Hypothalamus (tissue), 51 donors: ENCODE measurements at regions not wholly inside any gene's neighbourhood (a gene's known extent, or its start where the extent isn't known, plus 50 kb on each side); places are given as distances from the start of the nearest gene placed in this dataset.
"Not testable (repeated sequence)": the region's sequence is repeated elsewhere in the genome, so short reads cannot be mapped to it uniquely, and the experiment has no call there.

ENCODE experiments used
- DNase-seq, 51 donors: peaks; one replicate each; lab custom pipeline; 2025; lab: John Stamatoyannopoulos, UW

- DNase-seq = no peak
Observed at GRCh38 chr6:118719351-118720124, 68.1 kb upstream of the CEP85L start.

GRCh38 chr6:118718903-118719302 is 67.5 kb upstream of the CEP85L start:
- DNase-seq = no peak

- DNase-seq = no peak
Observed at GRCh38 chr6:118718297-118718696, 66.9 kb upstream of the CEP85L start.

GRCh38 chr6:118717106-118717505 is 65.7 kb upstream of the CEP85L start:
- no peak for DNase-seq

GRCh38 chr6:118715907-118716306 is 64.5 kb upstream of the CEP85L start:
- DNase-seq = not testable (repeated sequence)

GRCh38 chr6:118715376-118715775 is 64.0 kb upstream of the CEP85L start:
- DNase-seq = no peak

- no peak for DNase-seq
Observed at GRCh38 chr6:118714756-118715155, 63.4 kb upstream of the CEP85L start.

- DNase-seq = peak in 1 of 51 donors; percentile 9
Observed at GRCh38 chr6:118712969-118713368, 61.6 kb upstream of the CEP85L start.

GRCh38 chr6:118710616-118711015 is 59.2 kb upstream of the CEP85L start:
- DNase-seq = no peak

GRCh38 chr6:118709859-118710350 is 58.5 kb upstream of the CEP85L start:
- peak in 1 of 51 donors; percentile 57 for DNase-seq

- DNase-seq = no peak
Observed at GRCh38 chr6:118708744-118709143, 57.4 kb upstream of the CEP85L start.

GRCh38 chr6:118708055-118708454 is 56.7 kb upstream of the CEP85L start:
- no peak for DNase-seq

- no peak for DNase-seq
Observed at GRCh38 chr6:118706702-118707101, 55.3 kb upstream of the CEP85L start.

- peak in 4 of 51 donors; percentile 2 to 6 (median 4) for DNase-seq
Observed at GRCh38 chr6:118705544-118706491, 54.4 kb upstream of the CEP85L start.

- DNase-seq = peak in 1 of 51 donors; percentile 38
Observed at GRCh38 chr6:118704915-118705314, 53.5 kb upstream of the CEP85L start.

- DNase-seq = not testable (repeated sequence)
Observed at GRCh38 chr6:118701260-118701659, 49.9 kb upstream of the CEP85L start.
